HFFc6 (cell line): ENCODE measurements at regions not wholly inside any gene's neighbourhood (a gene's known extent, or its start where the extent isn't known, plus 50 kb on each side); places are given as distances from the start of the nearest gene placed in this dataset.
"Not testable (repeated sequence)": the region's sequence is repeated elsewhere in the genome, so short reads cannot be mapped to it uniquely, and the experiment has no call there.

Source experiments
- DNase-seq: peaks from one replicate; pipeline ENCODE4 v3.0.0-alpha.2; 2018
- H3K27ac Mint-ChIP-seq: 2 replicates; pipeline ENCODE4 v1.8.0; 2020; ENCODE audit warnings: mild to moderate bottlenecking, mixed read lengths
- H3K27me3 Mint-ChIP-seq: 2 replicates; pipeline ENCODE4 v1.8.0; 2021; ENCODE audit warnings: mild to moderate bottlenecking, moderate library complexity, mixed read lengths; ENCODE audit not compliant: insufficient read depth
- H3K36me3 Mint-ChIP-seq: 2 replicates; pipeline ENCODE4 v1.8.0; 2021; ENCODE audit warnings: low read depth, mixed read lengths
- H3K4me1 Mint-ChIP-seq: 2 replicates; pipeline ENCODE4 v1.8.0; 2020; ENCODE audit warnings: low read depth, mixed read lengths
- H3K4me3 Mint-ChIP-seq: 2 replicates; pipeline ENCODE4 v1.8.0; 2020; ENCODE audit warnings: mild to moderate bottlenecking, moderate library complexity, mixed read lengths
- H3K9me3 Mint-ChIP-seq: 2 replicates; pipeline ENCODE4 v1.8.0; 2020; ENCODE audit warnings: mild to moderate bottlenecking, mixed read lengths
- CTCF ChIP-seq: fragments of 200-600 bp; sonication (generic); IDR thresholded peaks from 2 replicates; pipeline ENCODE4 v1.5.0; 2021; ENCODE audit warnings: antibody characterized with exemption, mild to moderate bottlenecking

GRCh38 chr4:155442267-155443105, 65.7 kb upstream of the MAP9 start:
- H3K4me1 Mint-ChIP-seq = no peaks in the 10 kb centered on the region; the same call in 1 of the 2 replicates
- H3K4me3 Mint-ChIP-seq = peak overlapping the region; percentile 24; the same call in 1 of the 2 replicates
- DNase-seq = peak; percentile 46
- peaks cover 5% of the 10 kb centered on the region for H3K27me3 Mint-ChIP-seq
- H3K9me3 Mint-ChIP-seq = no peaks in the 10 kb centered on the region
- no peaks in the 10 kb centered on the region for H3K36me3 Mint-ChIP-seq
- peak; percentile 92 for TF ChIP-seq CTCF
- no peak overlapping the region for H3K27ac Mint-ChIP-seq

GRCh38 chr4:155441475-155441874, 64.7 kb upstream of the MAP9 start:
- Mint-ChIP-seq H3K4me1 (no peaks in the 10 kb centered on the region; the same call in 1 of the 2 replicates), H3K27ac (no peak overlapping the region), H3K9me3 (no peaks in the 10 kb centered on the region), H3K36me3 (no peaks in the 10 kb centered on the region), H3K4me3 (no peak overlapping the region), H3K27me3 (peaks cover 5% of the 10 kb centered on the region)
- TF ChIP-seq CTCF = no peak
- no peak for DNase-seq

GRCh38 chr4:155439760-155440159, 63.0 kb upstream of the MAP9 start:
- H3K27me3 Mint-ChIP-seq = not testable (repeated sequence)

GRCh38 chr4:155434904-155435303, 58.1 kb upstream of the MAP9 start:
- H3K4me1 Mint-ChIP-seq = peaks cover 6% of the 10 kb centered on the region; the same call in 1 of the 2 replicates
- H3K36me3 Mint-ChIP-seq = no peaks in the 10 kb centered on the region
- TF ChIP-seq CTCF = no peak
- no peak overlapping the region for H3K27ac Mint-ChIP-seq
- H3K27me3 Mint-ChIP-seq = 0 out of 2 replicates have a peak, but pooled peaks cover 1% of the 10 kb centered on the region
- H3K9me3 Mint-ChIP-seq = no peaks in the 10 kb centered on the region; the same call in 1 of the 2 replicates
- H3K4me3 Mint-ChIP-seq = no peak overlapping the region
- DNase-seq = no peak

More at GRCh38 chr4:155439760-155440159, 63.0 kb upstream of the MAP9 start:
- not testable (repeated sequence) for H3K9me3 Mint-ChIP-seq, H3K36me3 Mint-ChIP-seq, H3K27ac Mint-ChIP-seq, DNase-seq, H3K4me3 Mint-ChIP-seq, H3K4me1 Mint-ChIP-seq

GRCh38 chr4:155434366-155434765, 57.6 kb upstream of the MAP9 start:
- Mint-ChIP-seq H3K27ac (no peak overlapping the region), H3K9me3 (no peaks in the 10 kb centered on the region; the same call in 1 of the 2 replicates), H3K4me3 (no peak overlapping the region), H3K36me3 (no peaks in the 10 kb centered on the region), H3K4me1 (peaks cover 6% of the 10 kb centered on the region; the same call in 1 of the 2 replicates), H3K27me3 (no peaks in the 10 kb centered on the region)
- no peak for DNase-seq
- no peak for TF ChIP-seq CTCF
